ENCODE measurements at regions not wholly inside any gene's neighbourhood (a gene's known extent, or its start where the extent isn't known, plus 50 kb on each side); places are given as distances from the start of the nearest gene placed in this dataset.

DNA sequence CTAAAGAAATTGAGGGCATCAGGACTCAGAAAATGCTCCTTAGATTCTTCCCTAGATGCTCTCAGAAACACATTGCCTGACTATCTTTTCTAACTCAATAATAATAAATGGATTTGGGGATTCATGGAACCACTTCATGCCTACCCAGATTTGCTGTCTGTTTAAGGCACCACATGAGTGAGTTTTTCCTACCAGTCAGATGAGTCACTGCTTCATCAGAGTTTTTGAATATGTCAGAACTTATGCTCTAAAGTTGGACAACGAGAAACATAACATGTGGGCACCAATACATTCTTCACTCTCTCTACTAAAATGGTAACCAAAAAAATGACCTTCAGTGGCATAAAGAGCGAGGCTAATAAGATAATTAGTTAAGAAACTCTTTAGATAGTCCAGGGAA is 1135.1 kb downstream of the TUSC7 start:
- no peak for ATAC-seq (ENCODE audit: insufficient read depth, low read depth)
- no peaks in the 10 kb centered on the region for H3K36me3 ChIP-seq (ENCODE audit: insufficient read depth, low read length)
- H4K20me1 ChIP-seq (ENCODE audit: insufficient read depth, low read length) = no peaks in the 10 kb centered on the region
- no peak overlapping the region for H2AFZ ChIP-seq (ENCODE audit: low read depth, low read length)
- no peak for DNase-seq
- no peak overlapping the region for H3K9ac ChIP-seq (ENCODE audit: low read depth, low read length)
- H3K9me3 ChIP-seq (ENCODE audit: insufficient read depth, low read length, severe bottlenecking) = no peaks in the 10 kb centered on the region
- no peak overlapping the region for H3K4me3 ChIP-seq (ENCODE audit: low read depth in 1 of 2, low read length in 2 of 2)
- H3K4me2 ChIP-seq (ENCODE audit: insufficient read depth, low read length) = no peak overlapping the region
- H3K4me1 ChIP-seq (ENCODE audit: insufficient read depth, low read length) = no peaks in the 10 kb centered on the region
- H3K79me2 ChIP-seq (ENCODE audit: insufficient read depth, low read length) = no peaks in the 10 kb centered on the region
- TF ChIP-seq EZH2 (IDR thresholded peaks at IDR 0.05; ENCODE audit: borderline replicate concordance, low read depth, low read length, severe bottlenecking) = no peak
- TF ChIP-seq, protein P1, sequence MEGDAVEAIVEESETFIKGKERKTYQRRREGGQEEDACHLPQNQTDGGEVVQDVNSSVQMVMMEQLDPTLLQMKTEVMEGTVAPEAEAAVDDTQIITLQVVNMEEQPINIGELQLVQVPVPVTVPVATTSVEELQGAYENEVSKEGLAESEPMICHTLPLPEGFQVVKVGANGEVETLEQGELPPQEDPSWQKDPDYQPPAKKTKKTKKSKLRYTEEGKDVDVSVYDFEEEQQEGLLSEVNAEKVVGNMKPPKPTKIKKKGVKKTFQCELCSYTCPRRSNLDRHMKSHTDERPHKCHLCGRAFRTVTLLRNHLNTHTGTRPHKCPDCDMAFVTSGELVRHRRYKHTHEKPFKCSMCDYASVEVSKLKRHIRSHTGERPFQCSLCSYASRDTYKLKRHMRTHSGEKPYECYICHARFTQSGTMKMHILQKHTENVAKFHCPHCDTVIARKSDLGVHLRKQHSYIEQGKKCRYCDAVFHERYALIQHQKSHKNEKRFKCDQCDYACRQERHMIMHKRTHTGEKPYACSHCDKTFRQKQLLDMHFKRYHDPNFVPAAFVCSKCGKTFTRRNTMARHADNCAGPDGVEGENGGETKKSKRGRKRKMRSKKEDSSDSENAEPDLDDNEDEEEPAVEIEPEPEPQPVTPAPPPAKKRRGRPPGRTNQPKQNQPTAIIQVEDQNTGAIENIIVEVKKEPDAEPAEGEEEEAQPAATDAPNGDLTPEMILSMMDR (IDR thresholded peaks at IDR 0.05; ENCODE audit: borderline replicate concordance, extremely low read depth, low read length, poor library complexity, severe bottlenecking) = no peak
- no peaks in the 10 kb centered on the region for H3K27me3 ChIP-seq (ENCODE audit: insufficient read depth, low read length, poor library complexity)
- H3K27ac ChIP-seq (ENCODE audit: low read length) = no peak overlapping the region

DNA sequence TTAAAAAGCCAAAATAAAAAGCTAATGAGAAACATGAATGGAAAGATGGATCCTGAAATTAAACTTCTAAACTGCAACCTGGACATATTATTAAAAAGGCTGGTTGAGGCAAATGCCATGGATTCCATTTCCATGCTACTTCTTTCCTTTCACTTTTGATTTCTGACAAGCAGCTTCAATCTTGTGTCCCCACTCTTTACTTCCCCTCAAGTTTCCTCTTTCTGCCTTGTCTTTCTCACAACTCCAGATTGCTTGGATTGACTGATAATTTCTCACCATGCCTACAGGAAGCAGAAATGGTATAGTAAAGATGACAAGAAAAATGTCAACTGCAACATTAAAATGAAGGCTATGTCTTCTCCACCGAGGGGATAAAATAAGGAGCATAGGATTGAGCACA is 1136.7 kb downstream of the TUSC7 start:
- no peak for TF ChIP-seq EZH2 (IDR thresholded peaks at IDR 0.05; ENCODE audit: borderline replicate concordance, low read depth, low read length, severe bottlenecking)
- TF ChIP-seq, protein P1 (IDR thresholded peaks at IDR 0.05; ENCODE audit: borderline replicate concordance, extremely low read depth, low read length, poor library complexity, severe bottlenecking) = no peak
- Histone ChIP-seq H3K9ac (ENCODE audit: low read depth, low read length) (no peak overlapping the region), H2AFZ (ENCODE audit: low read depth, low read length) (no peak overlapping the region), H3K27ac (ENCODE audit: low read length) (no peak overlapping the region), H3K9me3 (ENCODE audit: insufficient read depth, low read length, severe bottlenecking) (no peaks in the 10 kb centered on the region), H3K4me3 (ENCODE audit: low read depth in 1 of 2, low read length in 2 of 2) (no peak overlapping the region), H3K36me3 (ENCODE audit: insufficient read depth, low read length) (no peaks in the 10 kb centered on the region), H3K4me2 (ENCODE audit: insufficient read depth, low read length) (no peak overlapping the region), H3K4me1 (ENCODE audit: insufficient read depth, low read length) (no peaks in the 10 kb centered on the region), H3K27me3 (ENCODE audit: insufficient read depth, low read length, poor library complexity) (no peaks in the 10 kb centered on the region), H3K79me2 (ENCODE audit: insufficient read depth, low read length) (no peaks in the 10 kb centered on the region), H4K20me1 (ENCODE audit: insufficient read depth, low read length) (no peaks in the 10 kb centered on the region)
- ATAC-seq (ENCODE audit: insufficient read depth, low read depth) = peak; percentile 55; the same call in 1 of the 3 replicates
- DNase-seq = no peak

DNA sequence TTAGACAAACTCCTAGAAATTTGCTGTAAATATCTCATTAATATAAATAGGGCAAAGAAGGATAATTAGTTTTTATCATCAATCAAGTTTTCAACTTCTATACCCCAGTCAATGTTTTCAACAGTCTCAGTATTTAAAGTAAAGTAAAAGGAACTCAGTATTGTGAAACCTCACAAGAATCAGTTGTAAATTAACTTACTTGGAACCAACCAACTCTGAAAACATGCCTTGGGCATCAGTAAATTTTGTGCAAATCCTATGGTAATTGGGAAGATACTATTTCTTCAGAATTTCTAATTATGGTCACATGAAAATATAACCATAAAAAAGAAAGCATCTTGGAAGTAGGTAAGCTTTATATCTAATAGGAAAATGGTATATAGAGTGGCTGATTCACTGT is 1139.0 kb downstream of the TUSC7 start:
- Histone ChIP-seq H3K4me1 (ENCODE audit: insufficient read depth, low read length) (no peaks in the 10 kb centered on the region), H2AFZ (ENCODE audit: low read depth, low read length) (no peak overlapping the region), H3K79me2 (ENCODE audit: insufficient read depth, low read length) (no peaks in the 10 kb centered on the region), H3K9ac (ENCODE audit: low read depth, low read length) (no peak overlapping the region), H3K4me2 (ENCODE audit: insufficient read depth, low read length) (no peak overlapping the region), H3K36me3 (ENCODE audit: insufficient read depth, low read length) (no peaks in the 10 kb centered on the region), H3K9me3 (ENCODE audit: insufficient read depth, low read length, severe bottlenecking) (no peaks in the 10 kb centered on the region), H3K4me3 (ENCODE audit: low read depth in 1 of 2, low read length in 2 of 2) (no peak overlapping the region), H3K27me3 (ENCODE audit: insufficient read depth, low read length, poor library complexity) (no peaks in the 10 kb centered on the region), H3K27ac (ENCODE audit: low read length) (no peak overlapping the region), H4K20me1 (ENCODE audit: insufficient read depth, low read length) (no peaks in the 10 kb centered on the region)
- no peak for DNase-seq
- TF ChIP-seq, protein P1 (IDR thresholded peaks at IDR 0.05; ENCODE audit: borderline replicate concordance, extremely low read depth, low read length, poor library complexity, severe bottlenecking) = no peak
- TF ChIP-seq EZH2 (IDR thresholded peaks at IDR 0.05; ENCODE audit: borderline replicate concordance, low read depth, low read length, severe bottlenecking) = no peak
- no peak for ATAC-seq (ENCODE audit: insufficient read depth, low read depth)
